Inflammatory macrophage treated with lipopolysaccharide for 1 hour (primary cell): ENCODE measurements at regions not wholly inside any gene's neighbourhood (a gene's known extent, or its start where the extent isn't known, plus 50 kb on each side); places are given as distances from the start of the nearest gene placed in this dataset.

Source experiments
- DNase-seq, 2 donors: peaks; one replicate each; pipeline ENCODE4 v3.0.0-alpha.2; 2020 to 2022

DNA sequence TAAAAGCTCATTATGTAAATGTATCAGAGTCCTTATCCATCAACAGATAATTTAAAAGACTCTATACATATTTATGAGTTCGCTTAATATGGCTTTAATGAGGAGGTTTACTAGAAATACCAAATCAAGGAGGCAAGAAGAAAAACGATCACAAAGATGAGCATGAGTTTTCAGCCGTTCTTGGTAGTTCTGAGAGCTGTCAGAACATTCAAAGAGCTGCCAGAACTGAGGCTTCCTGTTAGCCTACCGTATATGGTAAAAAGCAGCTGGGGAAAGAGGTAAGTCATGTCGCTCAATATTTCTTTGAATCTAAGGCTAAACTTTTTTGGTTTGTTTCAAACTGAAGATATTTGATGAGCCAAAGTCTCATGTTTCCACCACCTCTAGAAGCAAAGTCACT is 115.3 kb upstream of the PLXNC1 start:
- DNase-seq: no peak

DNA sequence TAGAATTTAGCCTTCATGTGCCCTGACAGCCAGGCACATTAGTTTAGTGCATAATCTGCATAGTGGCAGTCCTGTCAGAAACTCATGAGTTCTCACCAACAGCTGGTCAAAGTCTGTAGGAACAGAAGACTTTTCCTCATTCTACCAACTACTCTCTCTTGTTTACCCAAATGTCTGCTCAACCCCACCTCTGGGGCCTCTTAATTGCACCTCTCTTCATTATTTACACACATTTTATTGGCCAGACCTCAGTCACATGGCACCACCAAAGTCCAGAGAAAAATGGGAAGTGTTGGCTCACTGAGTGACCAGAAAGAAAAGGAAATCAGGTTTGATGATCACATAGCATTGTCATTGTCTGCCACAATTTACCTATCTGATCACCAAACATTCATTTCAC is 114.6 kb upstream of the PLXNC1 start:
- DNase-seq: no peak

DNA sequence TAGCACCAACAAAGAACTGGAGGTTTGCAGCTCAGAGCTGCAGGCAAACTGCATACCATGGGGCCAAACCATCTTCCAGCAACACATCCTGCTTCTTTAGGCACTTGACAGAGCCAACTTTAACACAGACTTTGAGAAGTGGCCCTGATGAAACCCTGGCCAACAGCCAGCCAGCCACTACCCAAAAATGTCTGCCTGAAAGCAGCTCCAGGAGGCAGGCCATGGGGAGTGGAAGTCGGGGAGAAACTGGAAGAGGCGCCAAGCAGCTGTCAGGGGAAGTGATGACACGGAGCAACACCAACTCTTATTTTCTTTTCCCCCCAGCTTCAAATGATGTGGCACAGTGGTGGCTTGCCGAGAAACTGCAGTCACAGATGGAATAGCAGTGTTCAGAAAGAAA is 110.9 kb upstream of the PLXNC1 start:
- no peak for DNase-seq

- no peak for DNase-seq
Measured at GRCh38 chr12:94038605-94039004, 109.8 kb upstream of the PLXNC1 start.

DNA sequence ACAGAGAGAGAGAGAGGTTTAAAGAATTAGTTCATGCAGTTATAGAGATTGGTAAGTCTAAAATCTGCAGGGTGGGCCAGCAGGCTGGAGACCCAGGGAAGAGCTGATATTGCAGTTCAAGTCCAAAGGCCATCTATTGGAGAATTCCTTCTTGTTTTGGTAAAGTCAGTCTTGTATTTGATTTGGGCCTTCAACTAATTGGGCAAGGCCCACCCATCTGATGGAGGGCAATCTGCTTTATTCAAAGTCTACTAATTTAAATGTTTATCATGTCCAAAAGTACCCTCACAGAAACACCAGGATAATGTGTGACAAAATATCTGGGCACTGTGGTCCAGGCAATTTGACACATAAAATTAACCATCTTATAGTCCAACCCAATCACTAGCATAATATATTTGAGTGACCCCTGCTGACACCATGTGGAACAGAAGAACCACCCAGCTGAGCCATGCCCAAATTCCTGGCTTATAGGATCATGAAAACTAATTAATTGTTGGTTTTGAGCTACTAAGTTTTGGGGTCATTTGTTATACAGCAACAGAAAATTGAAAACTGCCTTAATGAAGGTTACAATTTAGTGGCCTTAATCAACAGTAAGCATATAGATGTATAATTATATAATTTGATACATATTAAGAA is 109.1 kb upstream of the PLXNC1 start:
- DNase-seq: no peak

DNA sequence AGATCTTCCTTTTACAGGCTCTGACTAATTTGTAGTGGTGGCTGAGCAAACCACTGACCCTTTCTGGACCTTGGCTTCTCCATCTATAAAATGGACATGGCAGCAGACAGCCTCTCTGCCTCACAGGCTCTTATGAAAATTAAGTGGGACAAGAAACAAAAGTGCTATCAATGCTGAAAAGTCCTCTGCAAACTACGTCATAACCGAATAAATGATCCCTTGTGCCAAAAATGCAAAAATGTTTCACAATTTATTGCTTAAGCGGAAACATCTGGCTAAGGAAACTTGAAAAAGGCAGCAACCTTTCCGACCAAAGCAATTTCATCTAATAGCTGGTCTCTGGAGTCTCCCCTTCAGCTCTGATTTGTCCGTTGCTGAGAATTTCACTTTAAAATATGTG is 108.5 kb upstream of the PLXNC1 start:
- DNase-seq: no peak

- DNase-seq: no peak
Measured at GRCh38 chr12:94041850-94042249, 106.5 kb upstream of the PLXNC1 start.

- no peak for DNase-seq
Measured at GRCh38 chr12:94042321-94042720, 106.1 kb upstream of the PLXNC1 start.

GRCh38 chr12:94046626-94047410 is 101.6 kb upstream of the PLXNC1 start:
- peak in 1 of 2 donors; percentile 6 for DNase-seq

- DNase-seq: no peak
Measured at GRCh38 chr12:94047781-94048567, 100.4 kb upstream of the PLXNC1 start.

- no peak for DNase-seq
Measured at GRCh38 chr12:94048757-94049156, 99.6 kb upstream of the PLXNC1 start.

DNA sequence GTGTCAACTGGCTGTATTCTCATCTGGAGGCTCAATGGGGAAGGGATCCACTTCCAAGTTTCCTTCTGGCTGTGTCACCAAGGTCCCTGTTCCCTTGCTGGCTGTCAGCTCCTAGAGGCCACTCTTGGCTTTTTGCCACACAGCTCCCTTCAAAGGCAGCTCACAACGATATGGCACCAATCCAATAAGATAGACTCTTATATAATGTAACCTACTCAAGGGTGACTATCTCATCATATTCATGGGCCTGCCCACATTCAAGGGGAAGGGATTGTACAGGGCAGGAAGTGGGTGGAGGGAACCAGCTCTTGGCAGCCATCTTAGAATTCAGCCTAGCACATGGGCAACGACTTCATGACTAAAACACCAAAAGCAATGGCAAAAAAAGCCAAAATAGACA is 98.7 kb upstream of the PLXNC1 start:
- DNase-seq: no peak

GRCh38 chr12:94053676-94054075 is 94.7 kb upstream of the PLXNC1 start:
- DNase-seq: no peak

- DNase-seq: no peak
Measured at GRCh38 chr12:94055528-94055927, 92.8 kb upstream of the PLXNC1 start.

DNA sequence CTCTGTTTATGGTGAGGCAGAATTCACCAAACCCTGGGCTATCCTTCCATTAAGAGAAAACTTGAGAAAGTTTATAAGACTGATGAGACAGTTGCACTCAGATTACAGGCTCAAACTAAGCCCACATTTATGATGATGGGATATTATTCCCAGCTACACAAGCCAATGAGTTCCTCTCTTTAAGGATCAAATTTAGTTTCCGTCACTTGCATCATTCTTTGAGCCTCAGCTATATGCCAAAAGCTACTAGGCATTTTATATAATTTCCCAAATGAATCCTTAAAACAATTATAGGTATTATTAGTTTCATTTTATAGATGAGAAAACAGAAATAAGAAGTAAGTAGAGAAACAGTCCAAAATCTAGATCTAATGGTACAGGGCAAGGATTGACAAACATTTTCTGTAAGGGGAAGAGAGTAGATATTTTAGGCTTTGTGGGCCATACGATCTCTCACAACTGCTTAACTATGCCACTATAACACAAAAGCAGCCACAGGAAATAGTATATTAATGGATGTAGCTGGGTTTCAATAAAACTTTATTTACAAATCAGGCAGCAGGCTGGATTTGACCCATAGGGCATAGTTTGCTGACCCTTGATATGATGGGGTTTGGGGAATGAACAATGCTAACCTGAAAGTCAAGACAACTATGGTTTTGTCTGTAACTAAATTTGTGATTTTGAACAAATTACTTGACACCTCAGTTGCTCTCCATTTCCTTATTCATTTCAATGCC is 91.8 kb upstream of the PLXNC1 start:
- DNase-seq: no peak

GRCh38 chr12:94057262-94058151 is 90.9 kb upstream of the PLXNC1 start:
- DNase-seq: no peak

DNA sequence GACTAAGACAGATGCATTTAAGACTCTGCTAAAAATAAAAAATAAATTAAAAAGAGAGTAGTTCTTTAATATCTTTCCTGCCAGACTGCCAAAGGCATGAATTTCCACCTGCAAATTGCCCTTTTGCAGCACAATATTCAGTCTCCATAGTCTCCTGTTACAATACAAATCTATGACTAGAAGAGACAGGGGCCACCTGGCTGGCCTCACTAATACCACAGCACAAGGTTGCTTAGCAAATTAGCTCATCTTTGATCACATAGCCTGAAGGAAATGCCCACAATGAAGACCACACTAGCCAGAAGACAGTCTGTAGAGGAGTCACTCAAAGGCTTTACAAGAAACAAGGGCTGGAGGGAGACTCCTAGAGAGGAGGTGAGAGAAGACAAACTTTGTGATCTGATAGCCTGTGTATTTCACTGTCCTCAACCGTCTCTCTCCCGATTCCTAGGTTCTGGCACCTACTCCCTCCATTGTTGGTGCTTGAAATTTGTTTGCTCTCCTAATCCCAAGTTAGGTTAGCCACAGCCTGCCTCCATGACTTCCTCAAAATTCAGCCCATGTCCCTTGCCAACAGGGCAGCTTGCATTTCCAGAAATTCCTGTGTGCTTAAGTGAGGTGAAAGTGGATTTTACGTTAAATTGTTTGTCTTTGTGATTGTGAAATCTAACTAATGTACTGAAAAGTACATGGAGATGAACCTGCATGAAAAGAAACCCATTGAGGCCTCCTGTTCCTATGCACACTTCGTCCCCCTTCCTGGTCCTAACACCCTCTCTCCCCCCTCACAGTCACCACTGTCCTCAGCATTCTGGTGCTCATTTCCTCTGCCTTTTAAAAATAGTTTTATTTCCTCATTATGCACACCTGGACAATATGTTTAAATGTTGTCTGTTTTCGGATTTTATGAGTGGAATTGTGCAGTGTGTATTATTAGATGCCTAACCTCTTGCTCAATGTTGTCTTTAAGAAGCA is 88.7 kb upstream of the PLXNC1 start:
- DNase-seq: no peak

- DNase-seq: no peak
Measured at GRCh38 chr12:94062194-94062593, 86.2 kb upstream of the PLXNC1 start.

DNA sequence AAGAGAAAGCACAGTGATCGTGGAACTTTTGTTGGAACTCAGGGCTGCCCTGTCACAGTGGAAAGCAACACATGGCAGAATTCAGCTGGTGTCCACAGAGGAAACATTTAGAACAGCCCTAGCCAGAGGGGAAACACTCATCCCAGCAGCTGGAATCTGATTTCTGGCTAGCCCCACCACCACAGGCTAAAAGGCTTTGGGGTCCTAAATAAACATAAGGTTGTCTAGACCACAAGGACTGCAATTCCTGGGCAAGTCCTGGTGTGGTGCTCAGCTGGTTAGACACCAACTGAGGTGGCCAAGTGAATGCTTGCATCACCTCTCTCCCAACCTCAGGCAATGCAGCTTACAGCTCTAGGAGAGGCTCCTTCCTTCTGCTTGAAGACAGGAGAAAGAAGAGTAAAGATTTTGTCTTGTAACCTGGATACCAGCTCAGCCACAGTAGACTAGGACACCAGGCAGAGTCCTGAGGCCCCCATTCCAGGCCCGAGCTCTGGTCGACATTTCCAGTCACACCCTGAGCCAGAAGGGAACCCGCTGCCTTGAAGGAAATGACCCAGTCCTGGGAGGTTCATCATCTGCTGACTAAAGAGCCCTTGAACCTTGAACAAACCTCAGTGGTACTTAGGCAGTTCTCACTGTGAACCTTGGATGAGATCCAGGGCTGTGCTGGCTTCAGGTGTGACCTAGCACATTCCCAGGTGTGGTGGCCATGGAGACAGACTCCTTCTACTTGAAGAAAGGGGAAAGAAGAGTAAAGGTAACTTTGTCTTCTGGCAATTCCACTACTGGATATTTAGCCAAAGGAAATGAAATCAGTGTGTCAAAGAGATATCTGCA is 85.4 kb upstream of the PLXNC1 start:
- no peak for DNase-seq

GRCh38 chr12:94070520-94070919 is 77.9 kb upstream of the PLXNC1 start:
- no peak for DNase-seq
